Bronchial epithelial cell (primary cell): ENCODE measurements at regions not wholly inside any gene's neighbourhood (a gene's known extent, or its start where the extent isn't known, plus 50 kb on each side); places are given as distances from the start of the nearest gene placed in this dataset.
A peak's percentile ranks its signal among the peaks of the same experiment; 100 is the strongest.

ENCODE experiments used
- DNase-seq: peaks from one replicate; pipeline ENCODE4 v3.0.0-alpha.2; 2010; ENCODE audit warnings: low read depth
- FAIRE-seq: peaks from 2 replicates; lab custom pipeline; 2011; peaks lifted over from hg19 to GRCh38; lab: Jason Lieb, UNC
- H3K27me3 ChIP-seq: 2 replicates; pipeline ENCODE4 v1.5.1; 2011; ENCODE audit warnings: low read length; ENCODE audit not compliant: control insufficient read depth, insufficient read depth
- H3K36me3 ChIP-seq: 2 replicates; pipeline ENCODE4 v1.5.1; 2011; ENCODE audit warnings: low read length; ENCODE audit not compliant: control insufficient read depth, insufficient read depth
- H3K4me3 ChIP-seq: 2 replicates; pipeline ENCODE4 v1.5.1; 2011; ENCODE audit warnings: mild to moderate bottlenecking, low read depth, low read length, control low read depth
- TF ChIP-seq, protein P1 (sequence below): IDR thresholded peaks from 2 replicates; pipeline ENCODE4 v1.5.1; 2011; ENCODE audit warnings: mild to moderate bottlenecking, moderate library complexity, low read length, control low read depth, inconsistent platforms; ENCODE audit not compliant: insufficient read depth, severe bottlenecking

DNA sequence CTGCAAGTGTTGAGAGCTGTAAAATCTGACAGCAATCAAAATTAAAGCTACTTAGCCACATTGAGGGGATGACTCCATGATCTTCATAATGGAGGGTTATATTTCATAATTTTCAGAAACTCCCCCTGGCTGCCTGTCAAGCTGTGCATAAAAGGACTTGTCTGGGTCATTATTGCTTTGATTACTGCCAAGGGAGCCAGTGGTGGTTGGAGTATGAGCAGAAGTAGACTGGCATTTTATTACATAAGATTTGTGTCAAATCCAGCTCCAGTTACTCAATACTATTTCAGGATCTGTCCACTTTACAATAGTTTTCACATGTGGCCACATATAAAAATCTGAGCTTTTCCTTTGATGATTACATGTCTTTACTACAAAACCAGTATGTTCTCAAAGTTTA lies 108.9 kb upstream of the SLC5A12 start:
- no peaks in the 10 kb centered on the region for H3K36me3 ChIP-seq
- H3K27me3 ChIP-seq, result no peaks in the 10 kb centered on the region
- DNase-seq (no peak), FAIRE-seq (no peak)
- TF ChIP-seq, protein P1, sequence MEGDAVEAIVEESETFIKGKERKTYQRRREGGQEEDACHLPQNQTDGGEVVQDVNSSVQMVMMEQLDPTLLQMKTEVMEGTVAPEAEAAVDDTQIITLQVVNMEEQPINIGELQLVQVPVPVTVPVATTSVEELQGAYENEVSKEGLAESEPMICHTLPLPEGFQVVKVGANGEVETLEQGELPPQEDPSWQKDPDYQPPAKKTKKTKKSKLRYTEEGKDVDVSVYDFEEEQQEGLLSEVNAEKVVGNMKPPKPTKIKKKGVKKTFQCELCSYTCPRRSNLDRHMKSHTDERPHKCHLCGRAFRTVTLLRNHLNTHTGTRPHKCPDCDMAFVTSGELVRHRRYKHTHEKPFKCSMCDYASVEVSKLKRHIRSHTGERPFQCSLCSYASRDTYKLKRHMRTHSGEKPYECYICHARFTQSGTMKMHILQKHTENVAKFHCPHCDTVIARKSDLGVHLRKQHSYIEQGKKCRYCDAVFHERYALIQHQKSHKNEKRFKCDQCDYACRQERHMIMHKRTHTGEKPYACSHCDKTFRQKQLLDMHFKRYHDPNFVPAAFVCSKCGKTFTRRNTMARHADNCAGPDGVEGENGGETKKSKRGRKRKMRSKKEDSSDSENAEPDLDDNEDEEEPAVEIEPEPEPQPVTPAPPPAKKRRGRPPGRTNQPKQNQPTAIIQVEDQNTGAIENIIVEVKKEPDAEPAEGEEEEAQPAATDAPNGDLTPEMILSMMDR, result no peak
- H3K4me3 ChIP-seq, result no peak overlapping the region

DNA sequence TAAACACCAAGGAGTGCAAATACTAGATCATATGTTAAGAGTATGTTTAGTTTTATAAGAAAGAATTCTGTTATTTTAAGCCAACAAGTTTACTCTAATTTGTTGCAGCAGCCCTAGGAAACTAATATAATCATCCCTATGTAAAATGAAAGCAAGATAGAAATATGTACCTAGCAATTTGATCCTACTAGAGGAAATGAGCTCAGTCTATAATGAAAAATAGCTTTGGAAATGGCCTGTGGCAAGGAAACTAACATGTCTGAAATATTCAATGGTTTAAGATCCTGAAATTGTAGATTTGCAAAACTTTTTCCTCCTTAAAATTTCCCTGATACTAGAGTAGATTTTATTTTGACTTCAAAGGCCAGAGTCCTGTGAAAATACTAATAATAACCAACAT lies 112.7 kb upstream of the SLC5A12 start:
- TF ChIP-seq, protein P1, result no peak
- H3K4me3 ChIP-seq, result no peak overlapping the region
- DNase-seq (peak; percentile 4), FAIRE-seq (no peak)
- H3K27me3 ChIP-seq, result no peaks in the 10 kb centered on the region
- H3K36me3 ChIP-seq, result no peaks in the 10 kb centered on the region

DNA sequence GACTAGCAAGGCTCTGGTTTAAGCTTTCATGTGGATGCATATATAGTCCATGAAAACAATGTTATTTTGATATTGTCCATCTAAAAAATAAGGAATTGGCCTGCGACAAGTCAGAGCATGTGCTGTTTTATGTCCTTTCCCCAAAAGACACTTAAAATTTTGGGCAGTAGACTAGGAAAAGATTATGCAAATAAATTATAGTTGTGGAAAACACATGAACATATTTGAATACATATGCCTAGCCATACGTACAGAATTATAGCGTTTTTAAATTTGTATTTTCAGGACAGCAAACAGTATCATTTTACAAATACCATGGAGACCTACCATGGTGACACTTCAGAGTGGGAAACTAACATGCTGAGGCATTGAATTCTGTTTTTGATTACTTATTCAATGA lies 113.8 kb upstream of the SLC5A12 start:
- FAIRE-seq (no peak), DNase-seq (no peak)
- no peaks in the 10 kb centered on the region for H3K36me3 ChIP-seq
- TF ChIP-seq, protein P1, result no peak
- H3K27me3 ChIP-seq, result no peaks in the 10 kb centered on the region
- H3K4me3 ChIP-seq, result no peak overlapping the region

DNA sequence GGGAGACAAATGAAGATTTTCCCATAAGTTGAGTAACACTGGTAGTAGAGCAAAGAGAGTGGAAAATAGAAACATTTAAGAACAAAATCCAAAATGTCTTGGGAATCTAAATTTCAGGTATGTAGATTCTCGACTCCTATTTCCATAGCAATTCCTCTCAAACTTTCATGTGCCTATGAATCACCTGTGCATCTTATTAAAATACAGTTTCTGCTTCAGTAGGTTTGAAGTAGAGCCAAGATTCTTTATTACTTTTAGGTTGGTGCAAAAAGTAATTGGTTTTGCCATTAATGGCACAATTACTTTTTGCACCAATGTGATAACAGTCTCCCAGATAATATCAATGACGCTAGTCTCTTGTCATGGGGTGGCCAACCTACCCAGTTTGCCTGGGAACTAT lies 115.3 kb upstream of the SLC5A12 start:
- DNase-seq (no peak), FAIRE-seq (no peak)
- Histone ChIP-seq H3K4me3 (no peak overlapping the region), H3K36me3 (no peaks in the 10 kb centered on the region), H3K27me3 (no peaks in the 10 kb centered on the region)
- TF ChIP-seq, protein P1, result no peak

DNA sequence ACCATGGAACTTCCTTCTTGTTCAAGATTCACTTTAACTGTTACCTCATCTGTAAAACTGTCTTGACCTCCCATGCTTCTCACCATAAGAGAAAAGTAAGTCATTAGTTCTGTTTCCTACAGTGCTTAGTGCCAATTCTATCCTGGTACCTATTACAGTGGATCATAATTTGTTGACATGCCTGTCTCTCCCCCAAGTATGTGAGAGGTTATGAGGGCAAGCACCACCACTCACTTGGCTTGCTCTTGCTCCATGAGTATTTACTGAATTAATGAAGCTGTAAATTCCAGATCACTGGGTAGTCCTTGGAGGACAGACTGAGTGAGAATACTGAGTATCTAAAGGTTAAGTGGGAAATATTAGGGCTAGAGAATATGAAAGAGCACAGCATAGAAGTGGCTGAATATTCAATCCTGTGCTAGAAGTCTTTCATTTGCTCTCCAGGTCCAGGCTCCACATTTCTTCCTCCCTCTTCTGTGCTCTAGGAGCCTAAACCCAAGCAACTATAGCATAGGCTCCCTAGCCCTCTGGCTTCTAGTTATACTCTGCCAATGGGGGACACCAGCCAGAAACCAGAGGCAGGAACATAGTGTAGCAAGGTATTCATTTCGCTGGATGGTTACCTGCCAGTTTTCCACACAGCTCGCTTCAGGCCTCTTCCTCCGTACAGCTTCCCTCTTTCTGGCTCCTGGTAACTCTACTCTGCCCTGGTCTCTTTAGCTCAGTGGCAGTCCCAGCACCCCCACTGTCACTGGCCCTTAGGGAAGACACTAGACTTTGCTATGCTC lies 118.2 kb upstream of the SLC5A12 start:
- DNase-seq (no peak), FAIRE-seq (no peak)
- TF ChIP-seq, protein P1, result no peak
- Histone ChIP-seq H3K27me3 (no peaks in the 10 kb centered on the region), H3K36me3 (no peaks in the 10 kb centered on the region), H3K4me3 (no peak overlapping the region)
